ENCODE measurements at regions not wholly inside any gene's neighbourhood (a gene's known extent, or its start where the extent isn't known, plus 50 kb on each side); places are given as distances from the start of the nearest gene placed in this dataset.

- Mint-ChIP-seq H3K9me3 (ENCODE audit: insufficient read depth) (peaks cover 3% of the 10 kb centered on the region), H3K4me3 (no peak overlapping the region), H3K27me3 (no peaks in the 10 kb centered on the region), H3K4me1 (no peaks in the 10 kb centered on the region), H3K27ac (no peak overlapping the region)
- H3K27ac ChIP-seq (ENCODE audit: low read length in 2 of 2): no peak overlapping the region
- no peaks in the 10 kb centered on the region for H3K79me2 ChIP-seq (ENCODE audit: control insufficient read depth, insufficient read depth, low read length)
- intact Hi-C loops (cut with micrococcal nuclease): no loop called here
- CTCF ChIA-PET: no interaction called here
- WGBS (ENCODE audit: insufficient coverage): 0% methylated on average over 1 of the region's 2 CpGs
- H3K27me3 ChIP-seq (replicated peaks in 1 of 4; ENCODE audit: control extremely low read depth in 1 of 4, control insufficient read depth in 3 of 4, insufficient read depth in 4 of 4, low read length in 3 of 4): no peaks in the 10 kb centered on the region
- no peak for ATAC-seq (ENCODE audit: low read depth)
- POLR2A ChIA-PET: no interaction called here
- no peak overlapping the region for H3K4me2 ChIP-seq (replicated peaks; ENCODE audit: low read depth, low read length, poor library complexity, severe bottlenecking)
- no peak for TF ChIP-seq EZH2 (IDR thresholded peaks at IDR 0.05; ENCODE audit: borderline replicate concordance, insufficient read depth, low read depth, low read length, poor library complexity, severe bottlenecking)
- TF ChIP-seq, protein P1, sequence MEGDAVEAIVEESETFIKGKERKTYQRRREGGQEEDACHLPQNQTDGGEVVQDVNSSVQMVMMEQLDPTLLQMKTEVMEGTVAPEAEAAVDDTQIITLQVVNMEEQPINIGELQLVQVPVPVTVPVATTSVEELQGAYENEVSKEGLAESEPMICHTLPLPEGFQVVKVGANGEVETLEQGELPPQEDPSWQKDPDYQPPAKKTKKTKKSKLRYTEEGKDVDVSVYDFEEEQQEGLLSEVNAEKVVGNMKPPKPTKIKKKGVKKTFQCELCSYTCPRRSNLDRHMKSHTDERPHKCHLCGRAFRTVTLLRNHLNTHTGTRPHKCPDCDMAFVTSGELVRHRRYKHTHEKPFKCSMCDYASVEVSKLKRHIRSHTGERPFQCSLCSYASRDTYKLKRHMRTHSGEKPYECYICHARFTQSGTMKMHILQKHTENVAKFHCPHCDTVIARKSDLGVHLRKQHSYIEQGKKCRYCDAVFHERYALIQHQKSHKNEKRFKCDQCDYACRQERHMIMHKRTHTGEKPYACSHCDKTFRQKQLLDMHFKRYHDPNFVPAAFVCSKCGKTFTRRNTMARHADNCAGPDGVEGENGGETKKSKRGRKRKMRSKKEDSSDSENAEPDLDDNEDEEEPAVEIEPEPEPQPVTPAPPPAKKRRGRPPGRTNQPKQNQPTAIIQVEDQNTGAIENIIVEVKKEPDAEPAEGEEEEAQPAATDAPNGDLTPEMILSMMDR (IDR thresholded peaks at IDR 0.05): no peak
- no peak overlapping the region for H3K9ac ChIP-seq (ENCODE audit: low read length)
- H3K9me3 ChIP-seq (ENCODE audit: control extremely low read depth in 1 of 3, control insufficient read depth in 2 of 3, insufficient read depth in 1 of 3, low read length in 2 of 3): no peaks in the 10 kb centered on the region
- H2AFZ ChIP-seq (ENCODE audit: insufficient read depth, low read depth, low read length, poor library complexity, severe bottlenecking): no peak overlapping the region
- no peak overlapping the region for H3K4me3 ChIP-seq (ENCODE audit: control extremely low read depth in 1 of 5, extremely low read depth in 1 of 5, insufficient read depth in 1 of 5, low read depth in 2 of 5, low read length in 4 of 5)
- H4K20me1 ChIP-seq (ENCODE audit: control insufficient read depth, insufficient read depth, low read length, poor library complexity, severe bottlenecking): no peaks in the 10 kb centered on the region
- no peaks in the 10 kb centered on the region for H3K36me3 ChIP-seq (replicated peaks in 1 of 2; ENCODE audit: control extremely low read depth in 1 of 2, control insufficient read depth in 1 of 2, extremely low read depth in 1 of 2, insufficient read depth in 2 of 2, low read length in 1 of 2)
- no peak for DNase-seq
- no peaks in the 10 kb centered on the region for H3K4me1 ChIP-seq (ENCODE audit: control insufficient read depth in 2 of 2, insufficient read depth in 2 of 2, low read length in 2 of 2)
These were observed 227.0 kb downstream of the DKK2 start for GRCh38 chr4:106809076-106809475.

DNA sequence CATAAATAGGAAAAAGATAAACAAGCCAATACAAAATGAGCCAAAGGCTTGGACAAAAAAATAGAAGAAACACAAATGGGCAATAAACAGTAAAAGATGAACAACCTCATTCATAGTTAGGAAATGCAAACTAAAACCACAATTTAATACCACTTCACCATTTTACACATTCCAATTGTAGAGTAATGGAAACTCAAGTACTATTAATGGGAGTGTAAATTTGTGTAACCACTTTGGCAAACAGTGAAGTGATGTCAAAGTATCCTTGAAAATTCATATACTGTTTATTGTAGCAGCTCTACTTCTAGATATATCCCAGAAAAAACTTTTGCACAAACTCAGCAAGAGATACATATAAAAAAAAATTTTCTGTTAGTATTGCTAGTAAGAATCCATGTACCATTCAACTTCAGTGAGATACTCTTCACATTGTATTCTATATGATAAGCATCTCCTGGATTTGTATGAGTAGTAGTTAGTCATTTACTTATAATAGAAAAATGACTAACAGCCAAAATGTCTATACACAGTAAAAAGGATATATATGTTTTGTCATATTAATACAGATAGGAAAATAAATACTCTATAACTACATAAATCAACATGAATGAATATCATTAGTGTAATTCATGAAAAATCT, 229.8 kb downstream of the DKK2 start:
- Histone ChIP-seq H3K4me1 (ENCODE audit: control insufficient read depth in 2 of 2, insufficient read depth in 2 of 2, low read length in 2 of 2) (no peaks in the 10 kb centered on the region), H3K27ac (ENCODE audit: low read length in 2 of 2) (no peak overlapping the region), H3K79me2 (ENCODE audit: control insufficient read depth, insufficient read depth, low read length) (no peaks in the 10 kb centered on the region), H3K9me3 (ENCODE audit: control extremely low read depth in 1 of 3, control insufficient read depth in 2 of 3, insufficient read depth in 1 of 3, low read length in 2 of 3) (no peaks in the 10 kb centered on the region), H3K4me3 (ENCODE audit: control extremely low read depth in 1 of 5, extremely low read depth in 1 of 5, insufficient read depth in 1 of 5, low read depth in 2 of 5, low read length in 4 of 5) (no peak overlapping the region), H4K20me1 (ENCODE audit: control insufficient read depth, insufficient read depth, low read length, poor library complexity, severe bottlenecking) (no peaks in the 10 kb centered on the region), H3K9ac (ENCODE audit: low read length) (no peak overlapping the region), H3K36me3 (replicated peaks in 1 of 2; ENCODE audit: control extremely low read depth in 1 of 2, control insufficient read depth in 1 of 2, extremely low read depth in 1 of 2, insufficient read depth in 2 of 2, low read length in 1 of 2) (no peaks in the 10 kb centered on the region), H2AFZ (ENCODE audit: insufficient read depth, low read depth, low read length, poor library complexity, severe bottlenecking) (no peak overlapping the region), H3K4me2 (replicated peaks; ENCODE audit: low read depth, low read length, poor library complexity, severe bottlenecking) (no peak overlapping the region), H3K27me3 (replicated peaks in 1 of 4; ENCODE audit: control extremely low read depth in 1 of 4, control insufficient read depth in 3 of 4, insufficient read depth in 4 of 4, low read length in 3 of 4) (no peaks in the 10 kb centered on the region)
- TF ChIP-seq EZH2 (IDR thresholded peaks at IDR 0.05; ENCODE audit: borderline replicate concordance, insufficient read depth, low read depth, low read length, poor library complexity, severe bottlenecking): no peak
- TF ChIP-seq, protein P1 (IDR thresholded peaks at IDR 0.05): no peak
- intact Hi-C loops (cut with micrococcal nuclease): no loop called here
- Mint-ChIP-seq H3K9me3 (ENCODE audit: insufficient read depth) (no peaks in the 10 kb centered on the region), H3K4me3 (no peak overlapping the region), H3K27ac (no peak overlapping the region), H3K27me3 (no peaks in the 10 kb centered on the region), H3K4me1 (no peaks in the 10 kb centered on the region)
- ATAC-seq (ENCODE audit: low read depth): no peak
- POLR2A ChIA-PET: no interaction called here
- CTCF ChIA-PET: no interaction called here
- DNase-seq: no peak

Data from B cell (primary cell).